ENCODE measurements at regions not wholly inside any gene's neighbourhood (a gene's known extent, or its start where the extent isn't known, plus 50 kb on each side); places are given as distances from the start of the nearest gene placed in this dataset.

DNA sequence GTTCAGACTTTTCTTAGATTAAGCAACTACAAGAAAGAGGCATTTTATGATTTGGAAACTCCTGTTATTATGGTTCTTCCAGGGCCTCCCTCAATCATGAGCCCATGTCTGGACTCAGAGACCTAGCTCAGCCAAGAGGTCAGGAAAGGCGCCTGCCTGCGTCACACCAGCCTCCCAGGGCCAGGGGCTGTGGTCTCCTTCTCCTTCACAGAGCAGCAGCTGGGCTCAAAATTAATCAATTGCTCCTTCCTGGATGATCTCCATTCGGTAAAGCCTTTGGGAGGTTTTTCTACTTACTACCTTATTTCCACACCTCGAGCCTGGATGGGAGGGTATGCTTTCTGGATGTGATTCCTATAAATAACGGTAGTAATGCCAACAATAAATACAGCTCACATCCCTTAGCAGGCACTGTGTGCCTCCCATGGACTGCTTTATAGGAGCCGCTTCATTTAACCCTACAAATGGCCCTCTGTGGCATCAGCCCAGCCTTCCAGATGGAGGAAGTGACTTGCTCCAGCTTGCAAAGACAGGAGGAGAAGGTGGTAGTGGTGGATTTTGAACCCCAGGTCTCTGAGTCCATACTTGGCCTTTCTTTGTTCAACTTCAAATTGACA is 1445.6 kb downstream of the TBC1D22A start:
- DNase-seq (ENCODE audit: low spot score): no peak

GRCh38 chr22:48205790-48206189 is 1443.3 kb downstream of the TBC1D22A start:
- no peak for DNase-seq (ENCODE audit: low spot score)

- DNase-seq (ENCODE audit: low spot score): no peak
These were observed 1442.7 kb downstream of the TBC1D22A start for GRCh38 chr22:48205161-48205560.

GRCh38 chr22:48204296-48204695 is 1441.8 kb downstream of the TBC1D22A start:
- DNase-seq (ENCODE audit: low spot score): no peak

DNA sequence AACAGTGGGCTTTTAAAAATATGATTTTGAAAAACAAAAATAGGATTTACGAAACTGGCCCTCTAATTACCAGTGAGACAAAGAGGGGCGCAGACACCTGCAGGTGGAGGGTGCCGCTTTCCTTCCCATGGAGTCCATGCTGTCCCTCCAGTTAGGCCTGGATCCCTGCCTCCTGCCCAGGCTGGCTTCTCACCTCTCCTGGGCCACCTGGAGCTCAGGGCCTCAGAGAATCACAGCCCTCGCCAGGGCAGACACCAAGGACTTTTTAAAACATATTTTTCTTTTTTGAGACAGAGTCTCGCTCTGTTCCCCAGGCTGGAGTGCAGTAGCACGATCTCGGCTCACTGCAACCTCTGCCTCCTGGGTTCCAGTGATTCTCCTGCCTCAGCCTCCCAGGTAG is 1437.2 kb downstream of the TBC1D22A start:
- no peak for DNase-seq (ENCODE audit: low spot score)

GRCh38 chr22:48198489-48199459 is 1436.3 kb downstream of the TBC1D22A start:
- no peak for DNase-seq (ENCODE audit: low spot score)

DNA sequence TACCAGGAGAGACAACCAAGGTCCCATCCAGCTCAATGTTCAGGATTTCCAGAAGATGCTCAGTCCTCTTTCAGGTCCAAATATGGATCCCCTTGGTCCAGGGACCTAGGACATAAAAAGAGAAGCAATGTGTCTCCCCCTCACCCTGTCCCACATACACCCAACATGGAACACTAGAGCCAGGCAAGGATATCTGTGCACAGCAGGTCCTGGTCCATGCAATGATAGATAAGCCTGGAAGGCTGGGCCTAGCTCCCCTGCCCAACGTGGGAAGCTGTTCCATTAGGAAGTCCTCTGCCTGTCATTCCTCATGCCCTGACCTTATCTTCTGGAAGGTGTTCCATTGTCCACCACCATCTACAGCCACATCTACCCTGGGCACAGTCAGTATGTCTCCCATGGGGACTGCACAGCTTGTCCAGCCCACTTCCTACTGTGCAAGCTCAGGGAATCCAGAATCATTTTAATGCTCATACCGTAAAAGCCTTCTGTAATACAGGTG is 1434.8 kb downstream of the TBC1D22A start:
- DNase-seq (ENCODE audit: low spot score): no peak

GRCh38 chr22:48192920-48193319 is 1430.5 kb downstream of the TBC1D22A start:
- DNase-seq (ENCODE audit: low spot score): no peak

DNA sequence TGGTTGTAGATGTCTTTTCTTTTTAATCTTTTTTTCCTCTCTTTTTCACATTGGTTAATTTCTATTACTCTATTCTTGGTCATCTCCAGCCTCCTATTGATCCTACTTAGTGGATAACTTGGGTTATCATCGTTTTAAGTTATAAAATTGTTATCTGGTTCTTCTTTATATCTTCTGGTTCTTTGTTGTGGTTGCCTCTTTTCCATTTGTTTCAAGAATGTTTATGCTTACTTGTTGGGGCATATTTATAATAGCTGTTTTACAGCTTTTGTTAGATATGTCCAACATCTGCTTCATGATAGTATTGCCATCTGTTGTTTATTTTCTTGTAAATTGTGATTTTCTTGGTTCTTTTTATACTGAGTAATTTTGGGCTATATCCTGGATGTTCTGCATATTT is 1429.6 kb downstream of the TBC1D22A start:
- DNase-seq (ENCODE audit: low spot score): no peak

- DNase-seq (ENCODE audit: low spot score): no peak
These were observed 1425.8 kb downstream of the TBC1D22A start for GRCh38 chr22:48188231-48188721.

DNA sequence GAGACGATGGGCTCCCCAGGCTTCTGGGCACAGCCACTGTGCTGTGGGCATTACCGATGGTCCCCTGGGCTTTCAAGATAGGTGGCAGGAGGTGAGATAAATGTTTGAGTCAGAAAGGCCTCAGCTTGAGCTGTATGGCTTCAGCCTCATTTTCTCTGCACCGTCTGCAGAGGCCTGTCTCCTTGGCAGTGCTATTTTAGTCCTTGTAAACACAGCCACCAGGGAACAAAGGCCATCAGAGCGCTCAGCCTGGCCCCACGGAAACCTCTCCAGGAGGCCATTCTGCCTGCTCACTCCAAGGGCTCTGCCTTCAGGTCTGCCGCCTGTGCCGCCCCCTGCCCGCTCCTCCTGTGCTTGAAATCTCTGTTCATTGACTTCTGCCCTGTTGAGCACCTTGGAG is 1424.9 kb downstream of the TBC1D22A start:
- no peak for DNase-seq (ENCODE audit: low spot score)

- DNase-seq (ENCODE audit: low spot score): no peak
These were observed 1423.8 kb downstream of the TBC1D22A start for GRCh38 chr22:48186146-48186790.

GRCh38 chr22:48185071-48186055 is 1422.9 kb downstream of the TBC1D22A start:
- no peak for DNase-seq (ENCODE audit: low spot score)

- no peak for DNase-seq (ENCODE audit: low spot score)
These were observed 1420.7 kb downstream of the TBC1D22A start for GRCh38 chr22:48182846-48183805.

DNA sequence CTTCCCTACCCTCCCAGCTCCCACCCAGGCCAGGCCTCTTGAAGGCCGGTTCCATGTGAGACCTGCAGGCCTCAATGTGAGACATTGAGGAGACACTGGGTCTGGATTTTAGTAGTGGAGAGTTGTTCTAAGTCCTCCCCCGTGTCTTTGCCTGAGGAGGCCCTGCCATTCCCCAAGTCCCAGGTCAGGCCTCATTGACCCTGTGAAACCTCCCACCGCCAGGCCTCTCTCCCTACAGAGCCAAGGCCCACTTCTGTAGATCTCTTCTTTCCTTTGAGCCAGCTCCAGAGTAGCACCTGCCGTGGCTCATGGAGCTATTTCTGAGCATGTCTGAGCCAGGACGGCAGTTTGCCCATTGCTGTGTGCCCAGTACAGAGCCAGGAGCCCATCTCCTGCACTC is 1419.6 kb downstream of the TBC1D22A start:
- no peak for DNase-seq (ENCODE audit: low spot score)

- no peak for DNase-seq (ENCODE audit: low spot score)
These were observed 1419.0 kb downstream of the TBC1D22A start for GRCh38 chr22:48181263-48181955.

- DNase-seq (ENCODE audit: low spot score): no peak
These were observed 1418.2 kb downstream of the TBC1D22A start for GRCh38 chr22:48180631-48181030.

GRCh38 chr22:48179571-48180546 is 1417.4 kb downstream of the TBC1D22A start:
- DNase-seq (ENCODE audit: low spot score): no peak

Data from putamen (tissue), 1 donor.